ENCODE measurements at regions not wholly inside any gene's neighbourhood (a gene's known extent, or its start where the extent isn't known, plus 50 kb on each side); places are given as distances from the start of the nearest gene placed in this dataset.

GRCh38 chr6:27101824-27102223 is 145.7 kb upstream of the PRSS16 start:
- H3K4me3 ChIP-seq (ENCODE audit: control insufficient read depth, low read depth, low read length) = no peak overlapping the region
- TF ChIP-seq CTCF (IDR thresholded peaks at IDR 0.05; ENCODE audit: control insufficient read depth, insufficient read depth, low read depth, low read length, missing control alignments) = no peak
- no peak for DNase-seq (ENCODE audit: low read depth)

DNA sequence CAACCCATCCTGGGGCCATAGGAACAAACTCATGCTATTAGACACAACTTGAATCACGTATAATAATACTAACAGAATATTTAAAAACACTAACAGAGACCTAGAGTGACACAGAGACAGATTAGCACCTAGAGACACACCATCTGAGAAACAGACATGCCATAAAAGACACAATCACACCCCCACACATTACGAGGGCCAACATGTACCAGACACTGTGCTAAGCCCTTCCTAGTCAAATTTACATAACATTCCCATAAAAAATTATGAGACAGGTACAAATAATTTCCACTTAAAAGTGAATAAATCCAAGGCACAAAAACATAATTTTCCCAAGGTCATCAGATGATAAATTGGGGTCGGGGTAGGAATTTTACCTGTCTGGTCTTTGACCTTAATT is 141.1 kb upstream of the PRSS16 start:
- no peak overlapping the region for H3K4me3 ChIP-seq (ENCODE audit: control insufficient read depth, low read depth, low read length)
- DNase-seq (ENCODE audit: low read depth) = no peak
- TF ChIP-seq CTCF (IDR thresholded peaks at IDR 0.05; ENCODE audit: control insufficient read depth, insufficient read depth, low read depth, low read length, missing control alignments) = no peak

GRCh38 chr6:27111743-27112142 is 135.8 kb upstream of the PRSS16 start:
- H3K4me3 ChIP-seq (ENCODE audit: control insufficient read depth, low read depth, low read length) = no peak overlapping the region
- no peak for DNase-seq (ENCODE audit: low read depth)
- TF ChIP-seq CTCF (IDR thresholded peaks at IDR 0.05; ENCODE audit: control insufficient read depth, insufficient read depth, low read depth, low read length, missing control alignments) = no peak

GRCh38 chr6:27112974-27113373 is 134.5 kb upstream of the PRSS16 start:
- no peak for TF ChIP-seq CTCF (IDR thresholded peaks at IDR 0.05; ENCODE audit: control insufficient read depth, insufficient read depth, low read depth, low read length, missing control alignments)
- no peak for DNase-seq (ENCODE audit: low read depth)
- no peak overlapping the region for H3K4me3 ChIP-seq (ENCODE audit: control insufficient read depth, low read depth, low read length)

DNA sequence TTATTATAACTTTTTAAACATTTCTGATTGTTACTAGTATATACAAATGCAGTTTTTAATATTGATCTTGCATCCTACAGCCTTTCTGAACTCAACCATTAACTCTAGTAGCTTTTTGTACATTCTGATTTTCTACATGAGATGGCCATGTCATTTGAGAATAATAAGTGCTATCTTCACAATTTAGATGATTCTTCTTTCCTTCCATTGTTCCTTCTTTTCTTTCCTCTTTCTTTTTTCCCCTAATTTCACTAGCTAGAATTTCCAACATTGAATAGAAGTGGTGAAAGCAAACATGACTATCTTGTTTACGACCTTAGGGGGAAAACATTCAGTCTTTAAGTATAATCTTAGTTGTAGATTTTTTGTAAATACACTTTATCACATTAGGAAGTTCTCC is 128.2 kb upstream of the PRSS16 start:
- no peak for TF ChIP-seq CTCF (IDR thresholded peaks at IDR 0.05; ENCODE audit: control insufficient read depth, insufficient read depth, low read depth, low read length, missing control alignments)
- no peak for DNase-seq (ENCODE audit: low read depth)
- no peak overlapping the region for H3K4me3 ChIP-seq (ENCODE audit: control insufficient read depth, low read depth, low read length)

DNA sequence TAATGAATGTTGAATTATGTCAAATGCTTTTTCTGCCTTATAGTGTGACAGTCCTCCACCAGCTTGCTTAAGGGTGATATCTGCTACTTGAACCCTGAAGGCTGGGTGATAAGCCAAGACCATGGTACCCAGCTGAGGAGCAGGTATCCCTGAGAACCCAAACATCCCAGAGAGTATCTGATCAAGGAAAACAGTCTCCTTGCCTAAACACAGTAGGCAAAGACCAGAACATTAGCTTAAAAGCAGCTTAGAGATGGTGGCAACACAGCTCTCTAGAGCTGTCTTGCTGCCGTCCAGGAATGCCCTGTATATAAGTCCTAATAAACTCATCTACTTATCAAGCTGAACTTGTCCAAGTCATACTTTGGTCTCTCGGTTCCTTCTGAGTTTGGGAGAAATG is 127.7 kb upstream of the PRSS16 start:
- no peak for DNase-seq (ENCODE audit: low read depth)
- H3K4me3 ChIP-seq (ENCODE audit: control insufficient read depth, low read depth, low read length) = no peak overlapping the region
- no peak for TF ChIP-seq CTCF (IDR thresholded peaks at IDR 0.05; ENCODE audit: control insufficient read depth, insufficient read depth, low read depth, low read length, missing control alignments)

GRCh38 chr6:27121640-27122039 is 125.9 kb upstream of the PRSS16 start:
- TF ChIP-seq CTCF (IDR thresholded peaks at IDR 0.05; ENCODE audit: control insufficient read depth, insufficient read depth, low read depth, low read length, missing control alignments) = no peak
- DNase-seq (ENCODE audit: low read depth) = no peak
- H3K4me3 ChIP-seq (ENCODE audit: control insufficient read depth, low read depth, low read length) = no peak overlapping the region

Measured in AG09309 (cell line).